Endothelial cell of umbilical vein (primary cell): ENCODE measurements at regions not wholly inside any gene's neighbourhood (a gene's known extent, or its start where the extent isn't known, plus 50 kb on each side); places are given as distances from the start of the nearest gene placed in this dataset.

Source experiments
- CTCF ChIP-seq, 2 donors: IDR thresholded peaks; 1 replicate in 1 of 2; 2 replicates in 1 of 2; pipeline ENCODE4 v1.5.1; 2011; ENCODE audit warnings: low read length in 2 of 2, mild to moderate bottlenecking in 2 of 2, moderate library complexity in 2 of 2, control low read depth in 1 of 2, inconsistent platforms in 1 of 2, low read depth in 1 of 2; ENCODE audit not compliant: insufficient read depth in 1 of 2; ENCODE audit errors: extremely low read depth in 1 of 2
- GATA2 ChIP-seq: IDR thresholded peaks from 2 replicates; pipeline ENCODE4 v1.7.0; 2011; ENCODE audit warnings: low read depth, mild to moderate bottlenecking, moderate library complexity, mixed read lengths, low read length; ENCODE audit not compliant: insufficient read length, insufficient read depth
- POLR2A ChIP-seq: IDR thresholded peaks from 2 replicates; pipeline ENCODE4 v1.6.1; 2012; ENCODE audit warnings: low read depth, mild to moderate bottlenecking, control low read depth, low read length
- POLR2AphosphoS5 ChIP-seq: IDR thresholded peaks from 2 replicates; pipeline ENCODE4 v1.6.1; 2012; ENCODE audit warnings: low read depth, mild to moderate bottlenecking, control low read depth, low read length, moderate library complexity; ENCODE audit not compliant: insufficient read depth

GRCh38 chr22:23419931-23420330 lies 160.2 kb downstream of the IGLL1 start:
- TF ChIP-seq CTCF (IDR thresholded peaks at IDR 0.05; ENCODE audit: extremely low read depth in 1 of 2, insufficient read depth in 1 of 2, low read depth in 1 of 2, low read length in 2 of 2) = no peak
- TF ChIP-seq POLR2AphosphoS5 = no peak
- TF ChIP-seq POLR2A = no peak
- no peak for TF ChIP-seq GATA2
